ENCODE measurements at regions not wholly inside any gene's neighbourhood (a gene's known extent, or its start where the extent isn't known, plus 50 kb on each side); places are given as distances from the start of the nearest gene placed in this dataset.

DNA sequence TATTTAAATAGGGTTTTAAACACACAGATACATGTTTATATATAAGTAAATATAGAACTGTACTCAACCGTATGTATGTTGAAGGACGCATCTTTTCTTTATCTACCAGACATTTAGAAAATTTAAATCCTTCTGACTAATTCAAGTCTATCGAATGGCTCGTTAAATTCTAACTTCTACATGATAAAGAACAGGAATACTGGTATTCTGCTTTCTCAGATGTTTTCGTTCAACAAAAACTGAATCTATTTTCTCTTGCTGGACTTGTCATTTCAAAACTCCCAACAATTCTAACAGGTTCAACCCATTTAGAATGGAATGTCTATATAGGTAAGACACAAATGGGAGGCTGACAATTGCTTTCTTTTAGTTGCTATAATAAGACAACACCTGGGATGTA, 978.3 kb upstream of the ADGRL3 start:
- Histone ChIP-seq H3K9me3 (no peaks in the 10 kb centered on the region), H3K27ac (no peak overlapping the region), H3K4me1 (no peaks in the 10 kb centered on the region), H3K27me3 (no peaks in the 10 kb centered on the region), H3K4me3 (no peak overlapping the region), H3K36me3 (no peaks in the 10 kb centered on the region)
- WGBS, 2 donors: 92 to 93% methylated on average over 5 of the region's 5 CpGs
- no peak for TF ChIP-seq POLR2AphosphoS5 (IDR thresholded peaks at IDR 0.05)
- ATAC-seq (ENCODE audit: low FRiP score in 2 of 2): no peak
- no peak for DNase-seq

GRCh38 chr4:60223208-60223923, 976.8 kb upstream of the ADGRL3 start:
- no peak for DNase-seq
- Histone ChIP-seq H3K4me3 (no peak overlapping the region), H3K36me3 (no peaks in the 10 kb centered on the region), H3K9me3 (no peaks in the 10 kb centered on the region), H3K4me1 (no peaks in the 10 kb centered on the region), H3K27ac (no peak overlapping the region), H3K27me3 (no peaks in the 10 kb centered on the region)
- 76 to 83% methylated on average over 3 of the region's 3 CpGs for WGBS, 2 donors
- ATAC-seq (ENCODE audit: low FRiP score in 2 of 2): no peak
- TF ChIP-seq EP300 (IDR thresholded peaks at IDR 0.05): no peak
- TF ChIP-seq POLR2A (IDR thresholded peaks at IDR 0.05): no peak
- no peak for TF ChIP-seq POLR2AphosphoS5 (IDR thresholded peaks at IDR 0.05)
- TF ChIP-seq, protein P1, sequence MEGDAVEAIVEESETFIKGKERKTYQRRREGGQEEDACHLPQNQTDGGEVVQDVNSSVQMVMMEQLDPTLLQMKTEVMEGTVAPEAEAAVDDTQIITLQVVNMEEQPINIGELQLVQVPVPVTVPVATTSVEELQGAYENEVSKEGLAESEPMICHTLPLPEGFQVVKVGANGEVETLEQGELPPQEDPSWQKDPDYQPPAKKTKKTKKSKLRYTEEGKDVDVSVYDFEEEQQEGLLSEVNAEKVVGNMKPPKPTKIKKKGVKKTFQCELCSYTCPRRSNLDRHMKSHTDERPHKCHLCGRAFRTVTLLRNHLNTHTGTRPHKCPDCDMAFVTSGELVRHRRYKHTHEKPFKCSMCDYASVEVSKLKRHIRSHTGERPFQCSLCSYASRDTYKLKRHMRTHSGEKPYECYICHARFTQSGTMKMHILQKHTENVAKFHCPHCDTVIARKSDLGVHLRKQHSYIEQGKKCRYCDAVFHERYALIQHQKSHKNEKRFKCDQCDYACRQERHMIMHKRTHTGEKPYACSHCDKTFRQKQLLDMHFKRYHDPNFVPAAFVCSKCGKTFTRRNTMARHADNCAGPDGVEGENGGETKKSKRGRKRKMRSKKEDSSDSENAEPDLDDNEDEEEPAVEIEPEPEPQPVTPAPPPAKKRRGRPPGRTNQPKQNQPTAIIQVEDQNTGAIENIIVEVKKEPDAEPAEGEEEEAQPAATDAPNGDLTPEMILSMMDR (IDR thresholded peaks at IDR 0.05): no peak

DNA sequence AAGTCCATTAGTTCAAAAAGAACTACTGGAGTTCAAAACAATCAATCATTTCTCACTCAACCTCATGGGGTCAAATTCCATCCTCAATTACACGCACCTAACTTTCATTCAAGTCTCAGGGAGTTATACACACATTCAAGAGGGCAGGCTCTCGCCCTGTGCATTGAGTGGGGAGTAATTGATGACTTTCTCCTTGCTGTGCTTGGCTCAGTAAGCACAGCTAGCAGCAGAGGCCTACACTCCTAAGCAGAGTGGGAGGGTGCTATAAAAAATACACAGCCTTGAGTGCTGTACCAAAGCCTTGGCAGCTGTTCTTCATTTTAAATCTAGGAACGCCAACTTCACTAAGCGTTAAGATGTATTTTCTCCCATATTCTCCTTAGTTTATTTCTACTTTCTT, 958.3 kb upstream of the ADGRL3 start:
- WGBS, 2 donors: 45 to 61% methylated on average over 4 of the region's 4 CpGs
- Histone ChIP-seq H3K4me1 (no peaks in the 10 kb centered on the region), H3K27ac (no peak overlapping the region), H3K4me3 (no peak overlapping the region), H3K27me3 (no peaks in the 10 kb centered on the region), H3K36me3 (no peaks in the 10 kb centered on the region), H3K9me3 (no peaks in the 10 kb centered on the region)
- ATAC-seq (ENCODE audit: low FRiP score in 2 of 2): no peak
- no peak for DNase-seq
- TF ChIP-seq EP300 (IDR thresholded peaks at IDR 0.05) (no peak), POLR2AphosphoS5 (IDR thresholded peaks at IDR 0.05) (no peak), POLR2A (IDR thresholded peaks at IDR 0.05) (no peak)
- TF ChIP-seq, protein P1 (IDR thresholded peaks at IDR 0.05): no peak

GRCh38 chr4:60249784-60250183, 950.3 kb upstream of the ADGRL3 start:
- Histone ChIP-seq H3K4me1 (no peaks in the 10 kb centered on the region), H3K36me3 (no peaks in the 10 kb centered on the region), H3K27me3 (no peaks in the 10 kb centered on the region), H3K27ac (no peak overlapping the region), H3K9me3 (no peaks in the 10 kb centered on the region), H3K4me3 (no peak overlapping the region)
- ATAC-seq (ENCODE audit: low FRiP score in 2 of 2) (no peak), DNase-seq (no peak)
- TF ChIP-seq EP300 (IDR thresholded peaks at IDR 0.05): no peak
- TF ChIP-seq, protein P1 (IDR thresholded peaks at IDR 0.05): no peak
- no peak for TF ChIP-seq POLR2A (IDR thresholded peaks at IDR 0.05)
- no peak for TF ChIP-seq POLR2AphosphoS5 (IDR thresholded peaks at IDR 0.05)
- WGBS, 2 donors: 93 to 98% methylated on average over 1 of the region's 1 CpG

DNA sequence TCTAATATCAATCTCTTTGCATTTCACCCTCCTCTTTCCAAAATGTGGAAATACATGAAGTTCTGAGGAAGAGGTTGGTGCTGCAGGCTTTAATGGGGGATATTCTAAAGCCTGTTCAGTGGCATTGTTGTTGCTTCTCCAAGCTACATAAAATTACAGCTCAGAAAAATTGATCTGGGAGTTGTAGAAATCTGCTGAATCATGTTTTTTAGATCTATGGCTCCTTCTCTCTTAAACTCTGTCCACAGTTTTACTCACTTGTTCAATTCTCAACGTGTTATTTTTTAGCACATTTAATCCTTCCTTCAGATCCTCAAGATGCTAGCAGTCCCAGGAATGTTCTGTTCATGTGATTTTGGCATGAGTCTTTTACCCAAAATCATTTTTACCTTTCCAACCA, 949.5 kb upstream of the ADGRL3 start:
- ATAC-seq (ENCODE audit: low FRiP score in 2 of 2): no peak

More for the DNA sequence above, 949.5 kb upstream of the ADGRL3 start:
- H3K27ac ChIP-seq: no peak overlapping the region
- no peak overlapping the region for H3K4me3 ChIP-seq
- 55 to 57% methylated on average over 1 of the region's 1 CpG for WGBS, 2 donors
- no peaks in the 10 kb centered on the region for H3K4me1 ChIP-seq
- H3K36me3 ChIP-seq: no peaks in the 10 kb centered on the region
- TF ChIP-seq POLR2AphosphoS5 (IDR thresholded peaks at IDR 0.05) (no peak), POLR2A (IDR thresholded peaks at IDR 0.05) (no peak), EP300 (IDR thresholded peaks at IDR 0.05) (no peak)
- TF ChIP-seq, protein P1 (IDR thresholded peaks at IDR 0.05): no peak
- no peak for DNase-seq
- H3K9me3 ChIP-seq: no peaks in the 10 kb centered on the region
- H3K27me3 ChIP-seq: no peaks in the 10 kb centered on the region

All from upper lobe of left lung (tissue), 6 donors.